Esophagus squamous epithelium (tissue), 4 donors: ENCODE measurements at regions not wholly inside any gene's neighbourhood (a gene's known extent, or its start where the extent isn't known, plus 50 kb on each side); places are given as distances from the start of the nearest gene placed in this dataset.

Experiments used
- POLR2A ChIP-seq, 4 donors: fragments of 450-650 bp; IDR thresholded peaks; one replicate each; pipeline ENCODE4 v1.6.1; 2017; ENCODE audit warnings: antibody characterized with exemption in 4 of 4, mild to moderate bottlenecking in 4 of 4, moderate library complexity in 3 of 4
- TF ChIP-seq, protein P1 (sequence below), 6 experiments: fragments of 450-650 bp in 4 of 6; fragments of 200-600 bp in 2 of 6; sonication (generic) in 2 of 6; IDR thresholded peaks; one replicate each; pipeline ENCODE4 v1.5.1; 2016 to 2019; ENCODE audit warnings: antibody characterized with exemption in 6 of 6, mild to moderate bottlenecking in 4 of 6, moderate library complexity in 4 of 6

DNA sequence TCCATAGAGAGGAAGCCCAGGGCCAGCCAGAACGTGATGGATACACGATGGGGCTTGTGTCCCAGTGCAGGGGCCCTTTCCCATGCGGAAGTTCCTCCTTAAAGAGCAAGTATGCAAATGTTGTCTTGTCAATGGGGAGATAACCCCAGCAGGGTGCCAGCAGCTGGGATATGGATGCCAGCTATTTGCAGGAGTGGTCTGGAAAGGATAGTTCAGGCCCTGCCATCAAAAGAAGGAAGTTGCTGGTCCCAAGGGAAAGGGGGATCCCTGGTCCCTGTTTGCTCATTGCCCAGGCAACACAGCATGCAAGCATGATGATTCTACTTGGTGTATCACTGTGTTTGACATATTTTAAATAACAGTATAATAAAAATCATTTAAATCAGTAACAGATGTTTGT lies 73.1 kb upstream of the HECW1 start:
- TF ChIP-seq, protein P1, sequence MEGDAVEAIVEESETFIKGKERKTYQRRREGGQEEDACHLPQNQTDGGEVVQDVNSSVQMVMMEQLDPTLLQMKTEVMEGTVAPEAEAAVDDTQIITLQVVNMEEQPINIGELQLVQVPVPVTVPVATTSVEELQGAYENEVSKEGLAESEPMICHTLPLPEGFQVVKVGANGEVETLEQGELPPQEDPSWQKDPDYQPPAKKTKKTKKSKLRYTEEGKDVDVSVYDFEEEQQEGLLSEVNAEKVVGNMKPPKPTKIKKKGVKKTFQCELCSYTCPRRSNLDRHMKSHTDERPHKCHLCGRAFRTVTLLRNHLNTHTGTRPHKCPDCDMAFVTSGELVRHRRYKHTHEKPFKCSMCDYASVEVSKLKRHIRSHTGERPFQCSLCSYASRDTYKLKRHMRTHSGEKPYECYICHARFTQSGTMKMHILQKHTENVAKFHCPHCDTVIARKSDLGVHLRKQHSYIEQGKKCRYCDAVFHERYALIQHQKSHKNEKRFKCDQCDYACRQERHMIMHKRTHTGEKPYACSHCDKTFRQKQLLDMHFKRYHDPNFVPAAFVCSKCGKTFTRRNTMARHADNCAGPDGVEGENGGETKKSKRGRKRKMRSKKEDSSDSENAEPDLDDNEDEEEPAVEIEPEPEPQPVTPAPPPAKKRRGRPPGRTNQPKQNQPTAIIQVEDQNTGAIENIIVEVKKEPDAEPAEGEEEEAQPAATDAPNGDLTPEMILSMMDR (IDR thresholded peaks at IDR 0.05) = no peak
- no peak for TF ChIP-seq POLR2A (IDR thresholded peaks at IDR 0.05)
